Adipose tissue (tissue), 3 donors: ENCODE measurements at regions not wholly inside any gene's neighbourhood (a gene's known extent, or its start where the extent isn't known, plus 50 kb on each side); places are given as distances from the start of the nearest gene placed in this dataset.

ENCODE experiments used
- H3K27ac ChIP-seq: one replicate; pipeline ENCODE4 v1.5.1; 2013; ENCODE audit warnings: low read depth, low read length
- WGBS, 3 donors: extraction: QIAGEN DNeasy Blood & Tissue Kit; methylation state at CpG; one replicate each; pipeline ENCODE4 v1.1.7; 2013; 5-methylcytosine and 5-hydroxymethylcytosine counted together
- donor health status: healthy with polysubstance abuse.
- donor health status: Bipolar disorder and iron deficiency.
- donor health status: healthy.

DNA sequence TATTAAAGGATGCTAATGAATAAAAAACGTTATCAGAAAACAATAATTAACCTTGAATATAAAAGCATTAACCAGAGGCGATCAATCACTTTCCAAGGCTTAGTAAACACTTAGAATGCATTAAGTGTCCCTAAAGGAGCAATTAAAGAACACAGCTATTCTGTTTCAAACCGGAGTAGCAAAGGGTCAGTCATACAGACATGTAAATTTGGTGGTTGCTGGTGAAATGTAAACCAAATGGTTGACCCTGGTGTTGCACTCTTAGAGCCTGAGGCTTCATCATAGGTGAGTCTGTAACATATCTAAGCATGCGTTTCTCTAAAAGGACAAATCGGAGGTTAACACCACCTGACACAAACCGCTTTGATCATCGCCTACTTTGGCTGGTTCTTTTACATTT lies 1280.1 kb downstream of the TYW1 start:
- 59 to 77% (median 76%) methylated on average over 7 of the region's 7 CpGs for WGBS, 3 donors
- H3K27ac ChIP-seq: no peak overlapping the region

DNA sequence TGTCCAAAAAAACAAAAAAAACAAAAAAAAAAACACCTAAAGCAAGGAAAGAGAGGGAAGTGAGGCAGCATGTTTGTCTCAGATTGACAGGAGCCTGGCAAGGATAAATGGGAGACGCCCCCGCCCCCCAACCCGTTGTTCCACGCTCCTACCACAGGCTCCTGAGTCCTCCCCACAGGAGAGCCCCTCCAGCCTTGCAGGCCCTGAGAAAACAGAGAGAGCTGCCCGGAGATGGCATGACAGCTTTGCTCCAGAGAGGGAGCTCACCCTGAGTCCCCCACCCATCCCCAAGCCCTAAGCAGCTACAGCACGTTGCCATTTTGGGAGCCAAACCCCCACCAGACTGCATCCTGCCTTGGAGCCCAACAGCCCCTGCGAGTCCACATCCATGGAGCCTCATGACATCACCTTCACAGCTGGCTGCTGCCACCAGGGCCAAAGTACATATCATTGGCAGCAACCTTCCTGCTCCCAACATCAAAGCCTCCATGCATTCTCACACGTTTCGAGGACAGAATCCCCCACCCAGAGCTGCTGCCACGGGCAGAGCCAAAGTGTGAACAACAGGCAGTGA lies 1283.3 kb downstream of the TYW1 start:
- 51 to 56% (median 54%) methylated on average over 10 of the region's 10 CpGs for WGBS, 3 donors
- H3K27ac ChIP-seq: no peak overlapping the region

DNA sequence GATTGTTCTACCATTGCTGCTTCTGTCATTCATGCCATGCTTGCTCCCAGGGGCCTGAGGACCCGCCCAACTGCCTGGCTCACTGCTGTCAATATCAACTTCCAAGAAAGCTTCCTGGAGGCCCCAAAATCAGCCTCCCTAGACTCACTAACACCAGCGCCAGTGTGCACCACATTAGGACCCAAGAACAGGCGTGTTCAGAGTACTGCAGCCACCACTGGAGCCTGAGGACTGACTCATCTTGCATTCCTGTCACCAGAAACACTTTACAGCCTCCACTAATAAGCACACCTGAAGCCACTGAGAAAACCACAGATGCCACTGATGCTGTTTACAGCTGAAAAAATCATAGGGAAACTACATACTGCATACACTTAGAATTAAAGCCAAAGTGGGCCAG lies 1284.3 kb downstream of the TYW1 start:
- WGBS, 3 donors: 78 to 86% (median 81%) methylated on average over 3 of the region's 3 CpGs
- no peak overlapping the region for H3K27ac ChIP-seq

DNA sequence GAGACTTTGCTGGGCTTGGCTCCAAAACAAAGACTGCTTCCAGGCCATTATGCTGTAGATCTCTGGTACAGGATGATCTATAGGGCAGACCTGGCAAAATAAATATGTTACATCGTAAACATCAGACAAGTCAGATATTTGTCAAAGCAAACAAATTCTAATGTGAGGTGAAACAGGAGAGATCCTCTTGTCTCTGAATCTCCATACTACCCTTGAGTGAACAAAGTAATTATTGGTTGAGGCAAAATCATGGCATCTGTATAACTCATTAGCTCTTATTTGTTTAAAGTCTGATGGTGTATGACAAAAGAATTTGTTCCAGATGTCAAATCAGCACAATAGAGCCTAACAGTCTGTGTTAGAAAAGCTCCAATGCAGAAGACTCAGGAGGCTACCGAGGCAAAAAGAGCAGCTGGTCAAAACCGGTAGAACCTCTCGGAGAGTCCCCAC lies 1291.5 kb downstream of the TYW1 start:
- 70 to 74% (median 71%) methylated on average over 4 of the region's 4 CpGs for WGBS, 3 donors

DNA sequence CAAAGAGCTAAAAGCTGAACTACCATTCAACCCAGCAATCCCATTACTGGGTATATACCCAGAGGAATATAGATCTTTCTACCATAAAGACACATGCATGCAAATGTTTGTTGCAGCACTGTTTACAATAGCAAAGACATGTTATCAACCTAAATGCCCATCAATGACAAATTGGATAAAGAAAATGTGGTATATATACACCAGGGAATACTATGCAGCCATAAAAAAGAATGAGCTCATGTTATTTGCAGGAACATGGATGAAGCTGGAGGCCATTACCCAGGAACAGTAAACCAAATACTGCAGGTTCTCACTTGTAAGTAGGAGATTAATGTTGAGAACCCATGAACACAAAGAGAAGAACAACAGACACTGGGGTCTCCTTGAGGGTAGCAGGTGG lies 1295.1 kb downstream of the TYW1 start:
- H3K27ac ChIP-seq: no peak overlapping the region

More for the DNA sequence above, 1291.5 kb downstream of the TYW1 start:
- no peak overlapping the region for H3K27ac ChIP-seq

DNA sequence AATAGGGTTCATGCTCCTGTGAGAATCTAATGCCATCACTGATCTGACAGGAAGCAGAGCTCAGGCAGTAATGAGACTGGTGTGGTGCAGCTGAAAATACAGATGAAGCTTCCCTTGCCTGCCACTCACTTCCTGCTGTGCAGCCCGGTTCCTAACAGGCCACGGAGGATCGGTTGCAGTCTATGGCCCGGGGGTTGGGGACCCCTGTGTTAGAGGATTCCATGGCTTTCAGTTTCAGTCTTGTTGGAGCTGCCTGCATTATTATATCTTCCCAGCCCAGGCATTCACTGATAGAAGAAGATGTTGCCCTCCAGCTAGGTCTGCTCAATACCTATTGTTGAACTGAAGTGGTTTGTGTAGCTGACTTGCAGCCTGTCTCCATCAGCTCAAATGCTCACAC lies 1298.8 kb downstream of the TYW1 start:
- no peak overlapping the region for H3K27ac ChIP-seq
- 43 to 59% (median 48%) methylated on average over 4 of the region's 4 CpGs for WGBS, 3 donors

DNA sequence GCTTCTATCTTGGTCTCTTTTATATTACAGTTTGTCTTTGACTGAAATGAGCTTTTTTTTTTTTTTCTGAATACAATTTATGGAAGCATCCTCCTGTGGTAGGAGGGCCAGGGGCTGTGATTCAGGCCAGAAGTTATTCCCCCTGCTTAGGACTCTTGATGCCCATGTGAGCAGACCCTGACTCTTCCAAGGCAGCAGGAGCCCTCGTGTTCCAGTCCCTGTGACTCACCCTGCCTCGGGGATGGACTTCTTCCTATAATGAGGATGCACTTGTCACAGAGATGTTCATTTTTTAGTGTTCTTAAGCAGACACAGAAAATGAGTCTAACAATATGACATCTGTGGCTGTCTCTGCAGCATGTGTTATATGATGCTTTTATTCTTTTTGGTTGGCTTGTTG lies 1293.7 kb upstream of the AUTS2 start:
- no peak overlapping the region for H3K27ac ChIP-seq
- WGBS, 3 donors: 57 to 88% (median 78%) methylated on average over 2 of the region's 2 CpGs

DNA sequence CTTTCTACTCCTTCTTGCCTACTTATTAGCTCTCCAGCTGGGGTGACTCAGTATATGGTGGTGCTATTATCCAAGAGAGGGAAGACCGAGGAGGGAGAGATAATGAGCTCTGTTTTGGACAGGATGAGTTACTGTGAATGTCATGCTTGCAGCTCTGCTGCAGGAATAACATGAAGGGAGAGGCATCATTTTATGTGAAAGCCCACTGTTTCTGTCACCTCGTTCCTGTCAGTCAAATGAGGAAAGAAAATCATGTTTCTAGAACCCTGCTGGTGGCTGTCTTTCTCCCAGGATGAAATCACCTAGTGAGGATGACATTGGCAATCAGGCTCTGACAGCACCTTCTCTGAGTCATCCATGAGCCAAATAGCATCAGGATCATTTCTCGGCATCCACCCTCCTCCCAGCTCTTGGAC lies 1291.6 kb upstream of the AUTS2 start:
- WGBS, 3 donors: 65 to 69% (median 65%) methylated on average over 3 of the region's 3 CpGs
- no peak overlapping the region for H3K27ac ChIP-seq

DNA sequence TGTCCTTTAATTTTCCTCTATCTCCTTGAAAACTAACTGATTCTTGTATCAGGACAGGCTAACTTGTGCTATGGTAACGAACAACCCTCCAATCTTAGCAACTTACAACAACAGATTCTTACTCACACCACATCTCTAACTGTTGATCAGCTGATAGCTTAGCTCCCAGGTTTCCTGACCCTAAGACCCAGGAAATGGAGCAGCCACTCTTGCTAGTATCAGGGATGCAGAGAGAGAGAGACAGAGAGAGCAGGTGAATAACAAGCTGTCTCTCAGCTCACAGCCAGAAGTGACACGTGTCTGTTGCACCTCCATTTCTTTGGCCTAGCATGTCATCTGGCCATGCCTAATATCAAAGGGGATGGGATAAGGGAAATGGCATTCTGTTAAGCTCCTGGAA lies 1289.0 kb upstream of the AUTS2 start:
- 79 to 85% (median 80%) methylated on average over 2 of the region's 2 CpGs for WGBS, 3 donors
- H3K27ac ChIP-seq: no peak overlapping the region

DNA sequence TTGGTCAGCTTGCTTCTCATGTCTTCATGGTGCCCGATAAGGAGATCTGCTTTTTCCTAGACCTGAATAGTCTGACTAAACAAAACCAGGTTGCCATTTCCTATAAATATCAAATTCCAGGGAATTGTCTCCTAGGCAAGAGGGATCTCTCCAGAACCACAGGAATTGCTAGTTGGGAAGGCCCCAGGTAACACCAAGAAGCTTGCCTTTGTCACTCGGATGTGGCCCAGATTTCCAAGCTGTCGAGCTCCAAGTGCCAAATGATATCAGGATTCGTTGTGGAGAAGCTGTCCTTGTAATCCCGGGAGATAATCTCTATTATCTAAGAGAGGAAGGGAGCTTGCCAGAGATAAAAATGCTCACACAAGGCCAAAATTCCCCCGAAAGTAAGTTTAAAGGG lies 1288.5 kb upstream of the AUTS2 start:
- no peak overlapping the region for H3K27ac ChIP-seq
- WGBS, 3 donors: 50 to 59% (median 56%) methylated on average over 6 of the region's 6 CpGs

DNA sequence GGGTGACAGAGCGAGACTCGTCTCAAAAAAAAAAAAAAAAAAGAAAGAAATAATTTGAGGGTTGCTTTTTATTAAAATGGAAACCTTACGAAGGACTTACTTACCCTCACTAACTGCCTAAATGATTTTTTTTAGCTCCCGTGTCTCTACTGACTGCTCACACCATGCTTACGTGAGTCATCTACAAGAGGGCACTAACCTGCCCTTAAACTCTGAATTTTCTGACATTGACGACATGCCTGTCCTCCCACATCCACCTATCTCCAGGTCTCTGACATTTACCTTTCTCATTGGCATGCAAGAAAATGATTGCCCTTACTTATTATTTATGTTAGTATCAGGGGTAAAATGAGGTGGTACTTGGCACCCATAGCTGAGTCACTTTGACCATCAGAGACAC lies 1286.3 kb upstream of the AUTS2 start:
- H3K27ac ChIP-seq: no peak overlapping the region
- 85 to 89% (median 86%) methylated on average over 6 of the region's 6 CpGs for WGBS, 3 donors

DNA sequence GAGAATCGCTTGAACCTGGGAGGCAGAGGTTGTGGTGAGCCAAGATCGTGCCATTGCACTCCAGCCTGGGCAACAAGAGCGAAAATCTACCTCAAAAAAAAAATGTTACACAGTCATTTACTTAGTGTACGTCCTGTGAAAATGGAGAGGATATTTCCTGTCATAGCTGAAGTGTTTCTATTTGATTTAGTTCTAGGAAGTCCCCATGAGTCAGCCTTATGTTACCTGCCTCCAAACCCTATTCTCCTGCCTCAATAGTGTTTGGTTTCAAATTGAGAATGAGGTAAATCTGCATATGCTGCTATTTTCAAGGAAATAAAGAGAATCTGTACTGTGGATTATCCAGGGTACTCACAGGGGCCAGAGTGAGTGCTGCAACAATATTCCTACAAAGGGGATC lies 1284.5 kb upstream of the AUTS2 start:
- 61 to 62% (median 62%) methylated on average over 4 of the region's 4 CpGs for WGBS, 3 donors
- no peak overlapping the region for H3K27ac ChIP-seq

DNA sequence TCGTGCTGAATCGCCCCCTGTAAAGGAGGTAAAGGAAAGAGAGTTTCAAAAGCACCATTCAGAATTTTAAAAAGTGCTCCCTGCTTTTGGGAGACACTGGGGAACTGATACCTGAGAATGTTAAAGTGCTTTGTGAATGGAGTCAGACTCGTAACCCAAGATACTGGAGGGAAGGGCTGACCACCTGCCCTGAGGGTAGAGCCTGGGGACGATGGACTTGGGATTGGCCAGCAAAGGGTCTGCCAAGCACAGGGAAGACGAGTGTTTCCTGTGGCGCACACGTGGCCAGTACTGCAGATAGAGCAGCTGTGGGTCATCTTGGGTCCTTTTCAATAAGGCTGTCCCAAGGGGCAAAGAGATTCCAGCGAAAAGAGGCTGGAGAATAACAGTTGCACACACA lies 1284.1 kb upstream of the AUTS2 start:
- H3K27ac ChIP-seq: no peak overlapping the region
- 49 to 52% (median 51%) methylated on average over 8 of the region's 8 CpGs for WGBS, 3 donors

DNA sequence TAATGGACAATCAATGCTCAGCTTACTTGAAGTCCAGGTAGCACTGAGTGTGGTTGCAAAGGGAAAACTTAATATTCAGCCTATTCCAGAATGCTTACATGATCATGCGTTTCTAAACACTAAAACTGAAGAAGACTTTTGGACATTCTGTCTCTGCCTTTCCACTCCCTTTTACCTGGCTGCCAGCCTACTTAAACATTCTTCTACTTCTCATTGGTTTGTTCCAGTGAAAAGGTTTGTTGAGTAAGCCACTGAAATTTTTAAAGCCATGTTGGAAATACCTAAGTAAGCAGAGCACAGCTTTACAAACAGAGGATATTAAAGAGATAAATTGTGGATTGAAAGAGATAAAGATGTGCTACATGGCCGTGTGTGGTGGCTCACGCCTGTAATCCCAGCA lies 1280.8 kb upstream of the AUTS2 start:
- H3K27ac ChIP-seq: no peak overlapping the region
- 77 to 92% (median 89%) methylated on average over 3 of the region's 3 CpGs for WGBS, 3 donors

DNA sequence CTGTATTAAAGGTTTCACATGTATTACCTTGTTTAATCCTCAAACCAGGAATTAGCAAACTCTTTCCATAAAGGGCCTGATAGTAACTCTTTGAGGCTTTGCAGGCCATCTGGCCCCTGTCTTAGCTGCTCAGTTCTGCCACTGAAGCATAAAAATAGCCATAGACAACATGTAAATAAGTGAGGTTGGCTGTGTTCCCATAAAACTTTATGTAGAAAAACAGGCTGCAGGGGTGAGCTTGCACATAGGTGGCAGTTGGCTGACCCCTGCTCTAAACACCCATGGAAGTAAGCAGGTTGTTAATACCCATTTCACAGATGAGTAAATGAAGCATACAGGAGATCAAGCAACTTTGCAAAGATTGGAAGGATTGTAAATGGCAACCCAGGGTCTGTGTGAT lies 1279.2 kb upstream of the AUTS2 start:
- H3K27ac ChIP-seq: no peak overlapping the region

DNA sequence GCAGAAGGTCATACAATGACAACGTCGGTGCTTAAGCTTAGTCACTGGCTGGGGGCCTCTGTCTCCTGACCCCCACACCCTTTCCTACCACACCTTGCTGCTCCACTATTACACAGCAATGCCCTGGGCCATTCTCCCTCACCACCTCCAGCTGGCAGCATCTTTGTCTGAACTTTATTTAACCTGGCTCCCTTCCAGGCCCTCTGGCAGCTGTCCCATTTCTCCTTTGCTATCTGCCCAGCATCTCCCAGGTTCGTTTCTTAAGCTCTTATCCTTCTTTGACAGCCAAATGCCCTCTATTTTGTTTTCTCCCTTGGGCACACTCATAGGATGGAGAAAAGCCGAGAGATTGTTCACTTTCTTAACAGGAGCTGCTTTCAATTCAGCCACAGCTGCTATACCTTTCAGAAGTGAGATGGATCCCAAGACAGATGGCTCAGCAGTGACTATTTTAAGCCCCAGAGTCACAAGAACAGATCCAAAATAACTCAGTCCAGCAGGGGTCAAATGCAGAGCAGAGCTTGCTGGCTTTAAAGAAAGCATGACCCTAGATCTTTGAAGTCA lies 1277.1 kb upstream of the AUTS2 start:
- WGBS, 3 donors: 13 to 26% (median 20%) methylated on average over 4 of the region's 4 CpGs
- H3K27ac ChIP-seq: no peak overlapping the region

DNA sequence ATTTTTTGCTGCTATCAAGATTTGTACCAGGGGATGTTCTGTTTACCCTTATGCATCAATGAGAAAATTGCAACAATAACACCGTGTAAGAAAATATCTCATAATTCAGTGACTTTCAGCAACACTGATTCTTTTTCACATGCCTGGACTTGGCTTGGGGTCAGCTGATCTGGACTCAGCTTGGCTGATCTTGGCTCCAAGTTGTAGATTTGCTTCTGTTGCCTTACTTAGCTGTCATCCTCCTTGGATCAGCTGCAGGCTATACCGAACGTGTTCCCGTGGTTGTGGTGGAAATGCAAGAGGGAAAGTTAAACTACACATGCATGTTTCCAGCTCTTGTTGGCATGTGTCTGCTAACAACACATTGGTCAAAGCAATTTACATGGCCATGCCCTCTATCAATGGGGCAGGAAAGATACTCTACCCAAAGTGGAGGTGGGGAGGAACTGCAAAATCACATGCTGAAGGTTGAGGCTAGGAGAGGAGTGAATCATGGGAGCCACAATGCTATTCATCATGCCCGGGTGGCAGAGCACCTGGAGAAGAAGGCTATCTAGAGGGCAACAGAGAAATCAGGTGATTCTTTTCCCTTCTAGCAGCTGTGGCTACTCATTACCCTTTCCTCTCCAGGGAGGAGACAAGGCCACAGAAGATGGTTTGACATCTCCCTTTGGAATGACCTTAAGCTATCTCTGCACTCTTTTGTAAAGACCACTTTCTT lies 1276.3 kb upstream of the AUTS2 start:
- H3K27ac ChIP-seq: no peak overlapping the region
- WGBS, 3 donors: 35 to 54% (median 51%) methylated on average over 5 of the region's 5 CpGs

DNA sequence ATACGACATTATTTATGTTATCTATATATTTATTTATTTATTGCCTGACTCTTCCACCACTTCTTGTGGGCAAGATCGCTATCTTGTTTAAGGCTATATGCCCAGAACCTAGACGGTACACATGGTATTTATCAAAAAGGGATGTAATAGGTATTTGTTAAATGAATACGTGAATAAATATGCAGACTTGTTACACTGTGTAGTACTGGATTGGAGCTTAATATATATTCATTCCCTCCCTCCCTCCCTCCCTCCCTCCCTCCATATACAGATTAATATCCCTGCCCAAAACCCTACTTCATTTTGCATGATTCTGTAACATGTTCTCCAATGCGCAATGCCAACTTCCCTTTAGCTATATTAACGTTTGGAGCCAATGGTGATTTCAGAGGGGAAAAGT lies 1273.7 kb upstream of the AUTS2 start:
- 90 to 95% (median 92%) methylated on average over 6 of the region's 6 CpGs for WGBS, 3 donors
- H3K27ac ChIP-seq: no peak overlapping the region

DNA sequence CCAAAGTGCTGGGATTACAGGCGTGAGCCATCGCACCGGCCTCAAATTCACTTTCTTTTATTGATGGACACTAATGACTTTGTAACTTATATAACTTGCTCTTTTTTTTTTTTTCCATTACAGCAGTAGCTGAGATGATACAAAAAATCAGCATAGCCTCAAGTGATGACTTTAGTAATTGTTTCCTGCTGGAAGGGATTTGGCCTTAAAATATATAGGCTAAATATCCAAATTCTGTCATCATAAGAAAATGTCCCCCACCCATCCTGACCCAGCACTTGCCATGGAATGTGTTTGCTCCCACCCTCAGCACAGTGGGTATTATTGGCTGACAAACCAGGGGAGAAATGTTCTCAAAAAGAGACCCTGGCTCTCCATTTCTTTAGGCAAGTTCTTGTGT lies 1264.1 kb upstream of the AUTS2 start:
- WGBS, 3 donors: 91 to 99% (median 92%) methylated on average over 3 of the region's 3 CpGs

DNA sequence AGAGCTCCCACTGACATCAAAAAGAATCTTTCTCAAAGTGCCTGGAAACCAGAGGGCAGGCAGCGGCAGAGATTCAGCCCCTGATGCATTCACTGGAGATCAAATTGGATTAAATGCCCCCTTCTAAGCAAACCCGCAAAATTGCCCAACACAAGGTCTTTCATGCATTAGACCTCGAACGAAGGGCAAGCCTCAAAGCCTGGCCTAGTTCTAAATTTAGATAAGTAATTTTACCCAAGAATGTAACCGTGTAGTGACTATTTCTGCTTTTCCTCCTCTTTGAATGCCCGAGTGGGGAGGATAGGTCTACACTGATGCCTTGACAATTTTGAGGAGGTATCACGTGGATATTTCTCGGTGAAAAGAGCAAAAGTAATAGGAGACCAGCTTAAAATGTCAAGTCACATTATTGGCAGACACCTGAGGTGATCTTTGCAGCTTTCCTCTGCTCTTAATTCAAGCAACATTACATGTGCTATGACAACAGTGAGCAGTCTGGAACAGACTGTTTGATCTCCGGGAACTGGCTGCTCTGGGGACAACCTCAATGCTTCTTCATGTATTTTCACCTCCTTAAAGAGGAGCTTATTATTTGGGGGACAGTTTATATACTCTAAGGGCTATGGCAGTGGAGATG lies 1263.5 kb upstream of the AUTS2 start:
- no peak overlapping the region for H3K27ac ChIP-seq
- 74 to 80% (median 79%) methylated on average over 9 of the region's 9 CpGs for WGBS, 3 donors

More for the DNA sequence above, 1264.1 kb upstream of the AUTS2 start:
- H3K27ac ChIP-seq: no peak overlapping the region
